PC-9 (cell line): ENCODE measurements at regions not wholly inside any gene's neighbourhood (a gene's known extent, or its start where the extent isn't known, plus 50 kb on each side); places are given as distances from the start of the nearest gene placed in this dataset.

ENCODE experiments used
- CTCF ChIP-seq: fragments of 200-600 bp; sonication (generic); conservative IDR thresholded peaks from 2 replicates; pipeline ENCODE4 v1.6.1; 2017; ENCODE audit warnings: mixed run types, antibody characterized with exemption, mild to moderate bottlenecking, moderate library complexity
- EZH2 ChIP-seq: fragments of 200-600 bp; sonication (generic); IDR thresholded peaks from 2 replicates; pipeline ENCODE4 v1.8.0; 2017; ENCODE audit warnings: antibody characterized with exemption, low read depth

GRCh38 chr2:236363711-236364277 lies 99.6 kb upstream of the ASB18 start:
- TF ChIP-seq CTCF (no peak), EZH2 (no peak)
